Immature natural killer cell (primary cell): ENCODE measurements at regions not wholly inside any gene's neighbourhood (a gene's known extent, or its start where the extent isn't known, plus 50 kb on each side); places are given as distances from the start of the nearest gene placed in this dataset.

Source experiments
- DNase-seq, 3 donors: peaks; one replicate each; pipeline ENCODE4 v3.0.0; 2022; ENCODE audit warnings: mixed read lengths in 1 of 3
- H3K27ac Mint-ChIP-seq, 6 donors: one replicate each; pipeline ENCODE4 v1.8.0; 2020; ENCODE audit warnings: mixed read lengths in 6 of 6, mild to moderate bottlenecking in 5 of 6, inconsistent platforms in 4 of 6, moderate library complexity in 3 of 6
- H3K27me3 Mint-ChIP-seq, 3 donors: one replicate each; pipeline ENCODE4 v1.8.0; 2020 to 2021; ENCODE audit warnings: low read depth in 3 of 3, mild to moderate bottlenecking in 3 of 3, mixed read lengths in 3 of 3, moderate library complexity in 3 of 3, inconsistent platforms in 1 of 3
- H3K36me3 Mint-ChIP-seq, 3 donors: one replicate each; pipeline ENCODE4 v1.8.0; 2020; ENCODE audit warnings: mixed read lengths in 3 of 3, inconsistent platforms in 2 of 3, mild to moderate bottlenecking in 2 of 3
- H3K4me1 Mint-ChIP-seq, 2 donors: one replicate each; pipeline ENCODE4 v1.8.0; 2020; ENCODE audit warnings: inconsistent platforms in 2 of 2, mild to moderate bottlenecking in 2 of 2, mixed read lengths in 2 of 2, moderate library complexity in 1 of 2
- H3K4me3 Mint-ChIP-seq, 5 donors: one replicate each; pipeline ENCODE4 v1.8.0; 2020; ENCODE audit warnings: mild to moderate bottlenecking in 5 of 5, mixed read lengths in 5 of 5, inconsistent platforms in 3 of 5, moderate library complexity in 3 of 5
- H3K9me3 Mint-ChIP-seq, 6 donors: one replicate each; pipeline ENCODE4 v1.8.0; 2020; ENCODE audit warnings: mild to moderate bottlenecking in 6 of 6, mixed read lengths in 6 of 6, inconsistent platforms in 4 of 6, moderate library complexity in 3 of 6

- Mint-ChIP-seq H3K36me3 (no peaks in the 10 kb centered on the region), H3K27me3 (peaks cover 1 to 7% (median 3%) of the 10 kb centered on the region in 3 donors), H3K4me1 (no peaks in the 10 kb centered on the region), H3K9me3 (no peaks in the 10 kb centered on the region), H3K4me3 (no peak overlapping the region), H3K27ac (no peak overlapping the region)
- no peak for DNase-seq
Observed at GRCh38 chr19:30318936-30319335, 53.2 kb upstream of the ZNF536 start.

GRCh38 chr19:30319411-30319810, 52.8 kb upstream of the ZNF536 start:
- no peak overlapping the region for H3K27ac Mint-ChIP-seq
- peaks cover 1 to 7% (median 6%) of the 10 kb centered on the region in 3 donors for H3K27me3 Mint-ChIP-seq
- H3K36me3 Mint-ChIP-seq, result no peaks in the 10 kb centered on the region
- no peak overlapping the region for H3K4me3 Mint-ChIP-seq
- no peaks in the 10 kb centered on the region for H3K9me3 Mint-ChIP-seq
- no peak for DNase-seq
- H3K4me1 Mint-ChIP-seq, result no peaks in the 10 kb centered on the region

- H3K27ac Mint-ChIP-seq, result no peak overlapping the region
- no peak overlapping the region for H3K4me3 Mint-ChIP-seq
- no peaks in the 10 kb centered on the region for H3K36me3 Mint-ChIP-seq
- H3K9me3 Mint-ChIP-seq, result no peaks in the 10 kb centered on the region
- DNase-seq, result no peak
- no peaks in the 10 kb centered on the region for H3K4me1 Mint-ChIP-seq
- peaks cover 1 to 6% (median 6%) of the 10 kb centered on the region in 3 donors for H3K27me3 Mint-ChIP-seq
Observed at GRCh38 chr19:30319876-30320275, 52.3 kb upstream of the ZNF536 start.

GRCh38 chr19:30320466-30320865, 51.7 kb upstream of the ZNF536 start:
- Mint-ChIP-seq H3K27ac (no peak overlapping the region), H3K27me3 (peaks cover 0 to 6% (median 4%) of the 10 kb centered on the region in 3 donors), H3K4me1 (no peaks in the 10 kb centered on the region), H3K36me3 (no peaks in the 10 kb centered on the region), H3K4me3 (no peak overlapping the region), H3K9me3 (no peaks in the 10 kb centered on the region)
- no peak for DNase-seq

- peaks cover 0 to 6% (median 4%) of the 10 kb centered on the region in 3 donors for H3K27me3 Mint-ChIP-seq
- H3K4me1 Mint-ChIP-seq, result no peaks in the 10 kb centered on the region
- DNase-seq, result no peak
- no peak overlapping the region for H3K27ac Mint-ChIP-seq
- no peaks in the 10 kb centered on the region for H3K9me3 Mint-ChIP-seq
- no peak overlapping the region for H3K4me3 Mint-ChIP-seq
- H3K36me3 Mint-ChIP-seq, result no peaks in the 10 kb centered on the region
Observed at GRCh38 chr19:30320916-30321315, 51.3 kb upstream of the ZNF536 start.
